OCI-LY7 (cell line): ENCODE measurements at regions not wholly inside any gene's neighbourhood (a gene's known extent, or its start where the extent isn't known, plus 50 kb on each side); places are given as distances from the start of the nearest gene placed in this dataset.
"Not testable (repeated sequence)": the region's sequence is repeated elsewhere in the genome, so short reads cannot be mapped to it uniquely, and the experiment has no call there.

Experiments
- EZH2phosphoT487 ChIP-seq: fragments of 200-600 bp; sonication (generic); IDR thresholded peaks from 2 replicates; pipeline ENCODE4 v1.6.1; 2018; ENCODE audit warnings: low read depth, borderline replicate concordance, mild to moderate bottlenecking, mixed run types, antibody characterized with exemption, low read length, moderate library complexity, mixed read lengths
- TF ChIP-seq, protein P1 (sequence below): fragments of 200-600 bp; sonication (generic); conservative IDR thresholded peaks from 2 replicates; pipeline ENCODE4 v1.5.1; 2014; ENCODE audit warnings: mild to moderate bottlenecking, antibody characterized with exemption, low read length, moderate library complexity, mixed read lengths

DNA sequence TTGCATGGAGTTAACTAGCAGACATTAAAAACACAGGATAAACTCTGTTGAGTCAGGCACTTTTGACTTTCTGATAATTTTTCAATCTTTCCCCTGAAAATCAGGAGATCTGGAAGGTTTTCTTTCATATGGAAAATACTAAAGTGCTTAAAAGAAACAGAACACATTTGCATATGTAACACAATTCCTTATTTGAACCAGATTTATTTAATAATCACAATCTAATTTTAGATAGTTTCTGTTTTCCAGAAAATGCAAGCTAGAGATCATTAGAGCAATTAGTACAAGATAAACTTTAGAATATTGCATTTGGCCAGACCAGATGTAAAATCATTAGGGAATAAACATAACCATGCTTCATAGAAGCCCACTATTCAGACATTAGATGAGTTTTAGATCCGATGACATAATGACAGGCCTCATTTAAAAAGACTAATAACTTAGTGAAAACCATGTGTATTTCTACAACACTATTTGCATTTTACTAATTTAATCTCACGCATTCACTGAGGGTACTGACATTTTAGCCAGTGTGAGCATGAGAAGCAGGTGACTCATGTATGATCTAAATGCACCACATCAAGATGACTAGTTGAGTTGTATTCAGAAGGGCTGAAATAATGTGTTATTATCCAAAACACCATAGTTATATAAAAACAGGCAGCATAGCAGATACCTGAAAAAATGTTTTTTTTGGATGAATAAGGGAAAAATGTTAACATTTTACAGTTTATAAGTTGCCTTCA, 611.5 kb downstream of the LTN1 start:
- TF ChIP-seq EZH2phosphoT487, result not testable (repeated sequence)
- TF ChIP-seq, protein P1, sequence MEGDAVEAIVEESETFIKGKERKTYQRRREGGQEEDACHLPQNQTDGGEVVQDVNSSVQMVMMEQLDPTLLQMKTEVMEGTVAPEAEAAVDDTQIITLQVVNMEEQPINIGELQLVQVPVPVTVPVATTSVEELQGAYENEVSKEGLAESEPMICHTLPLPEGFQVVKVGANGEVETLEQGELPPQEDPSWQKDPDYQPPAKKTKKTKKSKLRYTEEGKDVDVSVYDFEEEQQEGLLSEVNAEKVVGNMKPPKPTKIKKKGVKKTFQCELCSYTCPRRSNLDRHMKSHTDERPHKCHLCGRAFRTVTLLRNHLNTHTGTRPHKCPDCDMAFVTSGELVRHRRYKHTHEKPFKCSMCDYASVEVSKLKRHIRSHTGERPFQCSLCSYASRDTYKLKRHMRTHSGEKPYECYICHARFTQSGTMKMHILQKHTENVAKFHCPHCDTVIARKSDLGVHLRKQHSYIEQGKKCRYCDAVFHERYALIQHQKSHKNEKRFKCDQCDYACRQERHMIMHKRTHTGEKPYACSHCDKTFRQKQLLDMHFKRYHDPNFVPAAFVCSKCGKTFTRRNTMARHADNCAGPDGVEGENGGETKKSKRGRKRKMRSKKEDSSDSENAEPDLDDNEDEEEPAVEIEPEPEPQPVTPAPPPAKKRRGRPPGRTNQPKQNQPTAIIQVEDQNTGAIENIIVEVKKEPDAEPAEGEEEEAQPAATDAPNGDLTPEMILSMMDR, result not testable (repeated sequence)
